PC-9 (cell line): ENCODE measurements at regions not wholly inside any gene's neighbourhood (a gene's known extent, or its start where the extent isn't known, plus 50 kb on each side); places are given as distances from the start of the nearest gene placed in this dataset.

Experiments
- BruUV-seq: library from RNA; stranded (reverse); fragments of 400-500 nt; replicated peaks from 2 replicates; lab custom pipeline; 2021; lab: Mats Ljungman, UMichigan
- CTCF ChIA-PET: fragments of 300-600 bp; sonication (Branson Sonifier 250); formaldehyde crosslinking; loops from one replicate; lab custom pipeline; 2022; ENCODE audit warnings: antibody characterized with exemption; lab: Charles Lee
- POLR2A ChIA-PET: fragments of 300-600 bp; sonication (Branson Sonifier 250); formaldehyde crosslinking; loops from one replicate; lab custom pipeline; 2022; ENCODE audit warnings: antibody characterized with exemption; ENCODE audit not compliant: unreplicated experiment; lab: Charles Lee
- DNase-seq, 2 experiments: peaks; one replicate each; pipeline versions ENCODE4 v3.0.0 to v3.0.0-alpha.2; 2015 to 2022; ENCODE audit warnings: mixed read lengths in 1 of 2
- H2AFZ ChIP-seq: fragments of 200-600 bp; sonication (generic); 2 replicates; pipeline ENCODE4 v1.8.1; 2017; ENCODE audit warnings: antibody characterized with exemption
- H3F3A ChIP-seq: fragments of 200-600 bp; sonication (generic); 2 replicates; pipeline ENCODE4 v1.8.1; 2017; ENCODE audit warnings: antibody characterized with exemption, mild to moderate bottlenecking, low read depth; ENCODE audit not compliant: insufficient read depth
- H3K27ac ChIP-seq: fragments of 200-600 bp; sonication (generic); 2 replicates; pipeline ENCODE4 v1.6.1; 2016; ENCODE audit warnings: mixed run types
- H3K27me3 ChIP-seq: fragments of 200-600 bp; sonication (generic); 2 replicates; pipeline ENCODE4 v1.6.1; 2016; ENCODE audit warnings: low read depth, mixed run types; ENCODE audit not compliant: insufficient read depth
- H3K36me3 ChIP-seq: fragments of 200-600 bp; sonication (generic); 2 replicates; pipeline ENCODE4 v1.6.1; 2016; ENCODE audit warnings: low read depth, mixed run types
- H3K4me1 ChIP-seq: fragments of 200-600 bp; sonication (generic); replicated peaks from 2 replicates; pipeline ENCODE4 v1.6.1; 2016; ENCODE audit warnings: mixed run types; ENCODE audit not compliant: insufficient read depth
- H3K4me2 ChIP-seq: fragments of 200-600 bp; sonication (generic); 2 replicates; pipeline ENCODE4 v1.6.1; 2017; ENCODE audit warnings: mixed run types
- H3K4me3 ChIP-seq: fragments of 200-600 bp; sonication (generic); 2 replicates; pipeline ENCODE4 v1.6.1; 2016; ENCODE audit warnings: mixed run types
- H3K79me2 ChIP-seq: fragments of 200-600 bp; sonication (generic); 2 replicates; pipeline ENCODE4 v1.6.1; 2017; ENCODE audit warnings: low read depth, mixed run types
- H3K9me2 ChIP-seq: fragments of 200-600 bp; sonication (generic); 2 replicates; pipeline ENCODE4 v1.8.1; 2017; ENCODE audit warnings: mild to moderate bottlenecking; ENCODE audit not compliant: insufficient read depth
- H3K9me3 ChIP-seq: fragments of 200-600 bp; sonication (generic); 2 replicates; pipeline ENCODE4 v1.8.1; 2016; ENCODE audit warnings: low read depth; ENCODE audit not compliant: insufficient read depth
- H4K20me1 ChIP-seq: fragments of 200-600 bp; sonication (generic); 2 replicates; pipeline ENCODE4 v1.8.1; 2017; ENCODE audit not compliant: insufficient read depth
- EZH2 ChIP-seq: fragments of 200-600 bp; sonication (generic); IDR thresholded peaks from 2 replicates; pipeline ENCODE4 v1.8.0; 2017; ENCODE audit warnings: antibody characterized with exemption, low read depth
- intact Hi-C: fragments of 100-400 bp; cut with micrococcal nuclease; formaldehyde crosslinking; loops from one replicate; pipeline ENCODE4 v1.10.0; 2022; ENCODE audit not compliant: unreplicated experiment
- TF ChIP-seq, protein P1 (sequence below): fragments of 200-600 bp; sonication (generic); conservative IDR thresholded peaks from 2 replicates; pipeline ENCODE4 v1.6.1; 2017; ENCODE audit warnings: mixed run types, antibody characterized with exemption, mild to moderate bottlenecking, moderate library complexity

DNA sequence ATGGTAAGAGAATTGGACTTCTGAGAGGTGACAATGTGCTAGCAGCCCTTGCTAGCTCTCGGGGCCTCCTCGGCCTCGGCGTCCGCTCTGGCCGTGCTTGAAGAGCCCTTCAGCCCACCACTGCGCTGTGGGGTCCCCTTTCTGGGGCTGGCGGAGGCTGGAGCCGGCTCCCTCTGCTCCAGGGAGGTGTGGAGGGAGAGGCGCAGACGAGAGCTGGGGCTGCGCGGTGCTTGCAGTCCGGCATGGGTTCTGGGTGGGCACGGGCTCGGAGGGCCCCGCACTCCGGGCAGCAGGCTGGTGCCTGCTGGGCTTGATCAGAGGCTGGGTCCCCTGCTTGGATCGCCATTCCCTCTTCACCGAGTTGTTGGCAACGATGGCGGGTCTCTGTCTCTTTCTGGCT, 226.4 kb upstream of the AMIGO2 start:
- no peak overlapping the region for H3K4me3 ChIP-seq
- H2AFZ ChIP-seq: no peak overlapping the region
- H4K20me1 ChIP-seq: no peaks in the 10 kb centered on the region
- H3F3A ChIP-seq: no peaks in the 10 kb centered on the region
- ChIA-PET POLR2A (no interaction called here), CTCF (interaction anchor here (1.0 kb wide), 1 partner anchor 226 kb away, joined by 3 read pairs; the partner anchor contains the start of gene AMIGO2)
- H3K27me3 ChIP-seq: no peaks in the 10 kb centered on the region
- no peak for DNase-seq
- H3K9me3 ChIP-seq: peaks cover 20% of the 10 kb centered on the region; the same call in 1 of the 2 replicates
- H3K36me3 ChIP-seq: no peaks in the 10 kb centered on the region
- BruUV-seq: no TSS peak
- H3K4me1 ChIP-seq: peaks cover 5% of the 10 kb centered on the region; the same call in 1 of the 2 replicates
- H3K4me2 ChIP-seq: no peak overlapping the region
- intact Hi-C loops: no loop called here
- no peak for TF ChIP-seq EZH2
- TF ChIP-seq, protein P1, sequence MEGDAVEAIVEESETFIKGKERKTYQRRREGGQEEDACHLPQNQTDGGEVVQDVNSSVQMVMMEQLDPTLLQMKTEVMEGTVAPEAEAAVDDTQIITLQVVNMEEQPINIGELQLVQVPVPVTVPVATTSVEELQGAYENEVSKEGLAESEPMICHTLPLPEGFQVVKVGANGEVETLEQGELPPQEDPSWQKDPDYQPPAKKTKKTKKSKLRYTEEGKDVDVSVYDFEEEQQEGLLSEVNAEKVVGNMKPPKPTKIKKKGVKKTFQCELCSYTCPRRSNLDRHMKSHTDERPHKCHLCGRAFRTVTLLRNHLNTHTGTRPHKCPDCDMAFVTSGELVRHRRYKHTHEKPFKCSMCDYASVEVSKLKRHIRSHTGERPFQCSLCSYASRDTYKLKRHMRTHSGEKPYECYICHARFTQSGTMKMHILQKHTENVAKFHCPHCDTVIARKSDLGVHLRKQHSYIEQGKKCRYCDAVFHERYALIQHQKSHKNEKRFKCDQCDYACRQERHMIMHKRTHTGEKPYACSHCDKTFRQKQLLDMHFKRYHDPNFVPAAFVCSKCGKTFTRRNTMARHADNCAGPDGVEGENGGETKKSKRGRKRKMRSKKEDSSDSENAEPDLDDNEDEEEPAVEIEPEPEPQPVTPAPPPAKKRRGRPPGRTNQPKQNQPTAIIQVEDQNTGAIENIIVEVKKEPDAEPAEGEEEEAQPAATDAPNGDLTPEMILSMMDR: no peak
- no peak overlapping the region for H3K27ac ChIP-seq
- 0 out of 2 replicates have a peak, but pooled peaks cover 5% of the 10 kb centered on the region for H3K9me2 ChIP-seq
- no peaks in the 10 kb centered on the region for H3K79me2 ChIP-seq

DNA sequence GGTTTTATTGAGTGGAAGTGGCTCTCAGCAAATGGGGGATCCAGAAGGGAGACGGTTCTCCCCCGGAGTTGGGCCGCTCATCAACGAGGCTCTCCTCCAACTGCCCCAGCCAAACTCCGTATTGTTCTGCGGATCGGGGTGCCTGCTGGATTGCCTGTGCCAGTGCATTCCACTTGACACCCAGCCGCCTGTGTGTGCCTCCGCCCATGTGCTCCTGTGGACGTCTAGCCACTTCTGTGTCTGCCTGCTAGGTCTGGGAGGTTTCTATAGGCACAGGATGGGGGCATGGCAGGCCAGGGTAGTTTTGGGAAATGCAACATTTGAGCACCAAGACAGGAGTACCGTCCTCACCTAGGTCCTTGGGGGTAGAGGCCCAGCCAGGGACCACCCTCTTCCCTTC, 225.7 kb upstream of the AMIGO2 start:
- Histone ChIP-seq H3F3A (no peaks in the 10 kb centered on the region), H3K4me3 (no peak overlapping the region), H3K79me2 (no peaks in the 10 kb centered on the region), H3K4me1 (peaks cover 5% of the 10 kb centered on the region; the same call in 1 of the 2 replicates), H3K9me2 (0 out of 2 replicates have a peak, but pooled peaks cover 5% of the 10 kb centered on the region), H3K27ac (no peak overlapping the region), H3K27me3 (no peaks in the 10 kb centered on the region), H2AFZ (no peak overlapping the region), H3K4me2 (no peak overlapping the region), H3K36me3 (no peaks in the 10 kb centered on the region), H3K9me3 (peaks cover 20% of the 10 kb centered on the region; the same call in 1 of the 2 replicates), H4K20me1 (no peaks in the 10 kb centered on the region)
- DNase-seq: no peak
- intact Hi-C loops: no loop called here
- CTCF ChIA-PET: no interaction called here
- no peak for TF ChIP-seq EZH2
- TF ChIP-seq, protein P1: no peak
- BruUV-seq: no TSS peak
- POLR2A ChIA-PET: no interaction called here

GRCh38 chr12:47303995-47304560, 224.3 kb upstream of the AMIGO2 start:
- BruUV-seq: no TSS peak

More at GRCh38 chr12:47303995-47304560, 224.3 kb upstream of the AMIGO2 start:
- Histone ChIP-seq H3K4me2 (no peak overlapping the region), H3K27ac (no peak overlapping the region), H3K9me3 (peaks cover 23% of the 10 kb centered on the region; the same call in 1 of the 2 replicates), H3K79me2 (no peaks in the 10 kb centered on the region), H3K27me3 (no peaks in the 10 kb centered on the region), H3K4me1 (peaks cover 5% of the 10 kb centered on the region; the same call in 1 of the 2 replicates), H3K9me2 (no peaks in the 10 kb centered on the region), H3K4me3 (no peak overlapping the region), H4K20me1 (no peaks in the 10 kb centered on the region), H2AFZ (no peak overlapping the region), H3F3A (no peaks in the 10 kb centered on the region), H3K36me3 (no peaks in the 10 kb centered on the region)
- no peak for DNase-seq
- POLR2A ChIA-PET: no interaction called here
- intact Hi-C loops: no loop called here
- no peak for TF ChIP-seq EZH2
- TF ChIP-seq, protein P1: no peak
- CTCF ChIA-PET: no interaction called here
